ENCODE measurements at regions not wholly inside any gene's neighbourhood (a gene's known extent, or its start where the extent isn't known, plus 50 kb on each side); places are given as distances from the start of the nearest gene placed in this dataset.

DNA sequence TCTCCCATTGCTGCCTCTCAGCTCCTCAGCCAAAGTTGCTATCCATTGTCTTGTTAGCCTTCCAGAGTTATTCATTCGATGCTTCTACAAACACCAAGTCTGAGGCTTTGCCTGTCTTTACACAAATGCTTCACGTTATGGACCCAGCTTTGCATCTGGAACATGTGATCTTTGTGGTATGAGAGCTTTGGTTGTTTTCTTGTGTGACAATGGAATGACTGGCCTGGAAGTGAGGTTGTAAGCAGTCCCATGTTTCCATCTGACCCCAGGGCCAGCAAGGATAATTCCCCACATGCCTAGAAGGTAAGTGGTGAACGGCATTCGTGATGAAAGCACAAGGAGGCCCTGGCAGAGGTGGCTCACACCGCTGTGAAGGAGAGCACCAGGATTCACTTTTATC is 866.7 kb upstream of the TMEM132C start:
- TF ChIP-seq SPI1 (IDR thresholded peaks at IDR 0.05; ENCODE audit: borderline replicate concordance, low read depth) = no peak
- TF ChIP-seq, protein P1, sequence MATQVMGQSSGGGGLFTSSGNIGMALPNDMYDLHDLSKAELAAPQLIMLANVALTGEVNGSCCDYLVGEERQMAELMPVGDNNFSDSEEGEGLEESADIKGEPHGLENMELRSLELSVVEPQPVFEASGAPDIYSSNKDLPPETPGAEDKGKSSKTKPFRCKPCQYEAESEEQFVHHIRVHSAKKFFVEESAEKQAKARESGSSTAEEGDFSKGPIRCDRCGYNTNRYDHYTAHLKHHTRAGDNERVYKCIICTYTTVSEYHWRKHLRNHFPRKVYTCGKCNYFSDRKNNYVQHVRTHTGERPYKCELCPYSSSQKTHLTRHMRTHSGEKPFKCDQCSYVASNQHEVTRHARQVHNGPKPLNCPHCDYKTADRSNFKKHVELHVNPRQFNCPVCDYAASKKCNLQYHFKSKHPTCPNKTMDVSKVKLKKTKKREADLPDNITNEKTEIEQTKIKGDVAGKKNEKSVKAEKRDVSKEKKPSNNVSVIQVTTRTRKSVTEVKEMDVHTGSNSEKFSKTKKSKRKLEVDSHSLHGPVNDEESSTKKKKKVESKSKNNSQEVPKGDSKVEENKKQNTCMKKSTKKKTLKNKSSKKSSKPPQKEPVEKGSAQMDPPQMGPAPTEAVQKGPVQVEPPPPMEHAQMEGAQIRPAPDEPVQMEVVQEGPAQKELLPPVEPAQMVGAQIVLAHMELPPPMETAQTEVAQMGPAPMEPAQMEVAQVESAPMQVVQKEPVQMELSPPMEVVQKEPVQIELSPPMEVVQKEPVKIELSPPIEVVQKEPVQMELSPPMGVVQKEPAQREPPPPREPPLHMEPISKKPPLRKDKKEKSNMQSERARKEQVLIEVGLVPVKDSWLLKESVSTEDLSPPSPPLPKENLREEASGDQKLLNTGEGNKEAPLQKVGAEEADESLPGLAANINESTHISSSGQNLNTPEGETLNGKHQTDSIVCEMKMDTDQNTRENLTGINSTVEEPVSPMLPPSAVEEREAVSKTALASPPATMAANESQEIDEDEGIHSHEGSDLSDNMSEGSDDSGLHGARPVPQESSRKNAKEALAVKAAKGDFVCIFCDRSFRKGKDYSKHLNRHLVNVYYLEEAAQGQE (IDR thresholded peaks at IDR 0.05; ENCODE audit: insufficient replicate concordance, low read depth) = no peak
- TF ChIP-seq POLR2AphosphoS5 (IDR thresholded peaks at IDR 0.05; ENCODE audit: low read depth) = no peak
- TF ChIP-seq, protein P2, sequence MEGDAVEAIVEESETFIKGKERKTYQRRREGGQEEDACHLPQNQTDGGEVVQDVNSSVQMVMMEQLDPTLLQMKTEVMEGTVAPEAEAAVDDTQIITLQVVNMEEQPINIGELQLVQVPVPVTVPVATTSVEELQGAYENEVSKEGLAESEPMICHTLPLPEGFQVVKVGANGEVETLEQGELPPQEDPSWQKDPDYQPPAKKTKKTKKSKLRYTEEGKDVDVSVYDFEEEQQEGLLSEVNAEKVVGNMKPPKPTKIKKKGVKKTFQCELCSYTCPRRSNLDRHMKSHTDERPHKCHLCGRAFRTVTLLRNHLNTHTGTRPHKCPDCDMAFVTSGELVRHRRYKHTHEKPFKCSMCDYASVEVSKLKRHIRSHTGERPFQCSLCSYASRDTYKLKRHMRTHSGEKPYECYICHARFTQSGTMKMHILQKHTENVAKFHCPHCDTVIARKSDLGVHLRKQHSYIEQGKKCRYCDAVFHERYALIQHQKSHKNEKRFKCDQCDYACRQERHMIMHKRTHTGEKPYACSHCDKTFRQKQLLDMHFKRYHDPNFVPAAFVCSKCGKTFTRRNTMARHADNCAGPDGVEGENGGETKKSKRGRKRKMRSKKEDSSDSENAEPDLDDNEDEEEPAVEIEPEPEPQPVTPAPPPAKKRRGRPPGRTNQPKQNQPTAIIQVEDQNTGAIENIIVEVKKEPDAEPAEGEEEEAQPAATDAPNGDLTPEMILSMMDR (IDR thresholded peaks at IDR 0.05; ENCODE audit: insufficient read depth, low read length) = no peak
- TF ChIP-seq GABPA (IDR thresholded peaks at IDR 0.05; ENCODE audit: low read depth) = no peak
- H3K27me3 ChIP-seq (ENCODE audit: insufficient read depth, poor library complexity, severe bottlenecking) = no peaks in the 10 kb centered on the region
- H3K4me3 ChIP-seq (replicated peaks; ENCODE audit: insufficient read depth, low read length) = no peak overlapping the region
- DNase-seq (ENCODE audit: low read depth in 1 of 2, low spot score in 1 of 2) = no peak
- H3K27ac ChIP-seq (replicated peaks) = no peak overlapping the region

DNA sequence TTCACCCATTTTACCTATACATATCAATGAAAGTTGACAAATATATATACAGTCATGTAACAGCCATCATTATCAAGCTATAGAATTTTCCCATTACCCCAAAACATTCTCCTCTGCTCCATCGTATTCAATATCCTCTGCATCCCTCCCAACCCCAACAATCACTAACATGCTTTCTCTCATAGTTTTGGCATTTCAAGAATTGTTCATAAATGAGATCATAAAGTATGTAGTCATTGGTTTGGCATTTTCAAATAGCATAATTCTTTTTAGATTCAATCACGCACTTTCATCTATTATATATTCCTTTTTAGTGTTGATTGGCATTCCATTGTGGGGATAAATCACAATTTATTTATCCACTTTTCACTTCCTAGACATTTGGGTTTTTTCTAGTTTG is 866.0 kb upstream of the TMEM132C start:
- Histone ChIP-seq H3K27me3 (ENCODE audit: insufficient read depth, poor library complexity, severe bottlenecking) (no peaks in the 10 kb centered on the region), H3K27ac (replicated peaks) (no peak overlapping the region), H3K4me3 (replicated peaks; ENCODE audit: insufficient read depth, low read length) (no peak overlapping the region)
- DNase-seq (ENCODE audit: low read depth in 1 of 2, low spot score in 1 of 2) = no peak
- TF ChIP-seq, protein P1 (IDR thresholded peaks at IDR 0.05; ENCODE audit: insufficient replicate concordance, low read depth) = no peak
- TF ChIP-seq POLR2AphosphoS5 (IDR thresholded peaks at IDR 0.05; ENCODE audit: low read depth) (no peak), GABPA (IDR thresholded peaks at IDR 0.05; ENCODE audit: low read depth) (no peak), SPI1 (IDR thresholded peaks at IDR 0.05; ENCODE audit: borderline replicate concordance, low read depth) (no peak)
- TF ChIP-seq, protein P2 (IDR thresholded peaks at IDR 0.05; ENCODE audit: insufficient read depth, low read length) = no peak

DNA sequence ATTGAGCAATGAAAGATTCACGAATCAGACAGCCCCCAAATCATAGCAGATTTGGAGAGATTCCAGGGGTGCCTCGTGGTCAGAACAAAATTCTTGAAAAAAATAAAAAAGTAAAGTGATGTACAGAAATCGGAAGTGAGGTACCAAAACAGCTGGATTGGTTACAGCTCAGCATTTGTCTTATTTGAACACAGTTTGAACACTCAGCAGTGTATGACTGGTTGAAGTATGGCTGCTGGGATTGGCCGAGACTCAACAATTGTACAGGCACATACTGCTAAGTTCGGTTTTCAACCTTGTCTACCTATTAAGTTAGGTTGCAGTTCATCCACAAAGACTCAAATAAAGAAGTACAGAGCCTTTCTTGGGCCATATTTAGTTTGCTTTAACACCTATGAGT is 865.4 kb upstream of the TMEM132C start:
- Histone ChIP-seq H3K27me3 (ENCODE audit: insufficient read depth, poor library complexity, severe bottlenecking) (no peaks in the 10 kb centered on the region), H3K27ac (replicated peaks) (no peak overlapping the region)
- TF ChIP-seq POLR2AphosphoS5 (IDR thresholded peaks at IDR 0.05; ENCODE audit: low read depth) (no peak), GABPA (IDR thresholded peaks at IDR 0.05; ENCODE audit: low read depth) (no peak), SPI1 (IDR thresholded peaks at IDR 0.05; ENCODE audit: borderline replicate concordance, low read depth) (no peak)
- TF ChIP-seq, protein P1 (IDR thresholded peaks at IDR 0.05; ENCODE audit: insufficient replicate concordance, low read depth) = no peak
- TF ChIP-seq, protein P2 (IDR thresholded peaks at IDR 0.05; ENCODE audit: insufficient read depth, low read length) = no peak

More for the DNA sequence above, 865.4 kb upstream of the TMEM132C start:
- no peak for DNase-seq (ENCODE audit: low read depth in 1 of 2, low spot score in 1 of 2)
- H3K4me3 ChIP-seq (replicated peaks; ENCODE audit: insufficient read depth, low read length) = no peak overlapping the region

All from HL-60 (cell line).